Neural cell (in vitro differentiated cells): ENCODE measurements at regions not wholly inside any gene's neighbourhood (a gene's known extent, or its start where the extent isn't known, plus 50 kb on each side); places are given as distances from the start of the nearest gene placed in this dataset.

ENCODE experiments used
- CTCF ChIP-seq: fragments of 450-650 bp; IDR thresholded peaks from 2 replicates; pipeline ENCODE4 v1.5.1; 2014; ENCODE audit warnings: antibody characterized with exemption, mild to moderate bottlenecking, moderate library complexity; ENCODE audit not compliant: poor library complexity, severe bottlenecking
- EP300 ChIP-seq: fragments of 450-650 bp; conservative IDR thresholded peaks from 2 replicates; pipeline ENCODE4 v1.6.1; 2014; ENCODE audit warnings: antibody characterized with exemption, mild to moderate bottlenecking, moderate library complexity; ENCODE audit not compliant: poor library complexity, severe bottlenecking
- EZH2 ChIP-seq: fragments of 200-600, 300-800 bp; shearing (Covaris generic), sonication (generic); IDR thresholded peaks from 2 replicates; pipeline ENCODE4 v1.6.1; 2014; ENCODE audit warnings: antibody characterized with exemption, low read length, borderline replicate concordance, mild to moderate bottlenecking; ENCODE audit not compliant: insufficient read depth, poor library complexity, severe bottlenecking
- MXI1 ChIP-seq: fragments of 450-650 bp; conservative IDR thresholded peaks from 2 replicates; pipeline ENCODE4 v1.6.1; 2014; ENCODE audit warnings: antibody characterized with exemption, mild to moderate bottlenecking; ENCODE audit not compliant: poor library complexity, severe bottlenecking
- POLR2AphosphoS5 ChIP-seq: IDR thresholded peaks from 2 replicates; pipeline ENCODE4 v1.6.1; 2012
- RAD21 ChIP-seq: fragments of 450-650 bp; conservative IDR thresholded peaks from 2 replicates; pipeline ENCODE4 v1.6.1; 2014; ENCODE audit warnings: antibody characterized with exemption, mild to moderate bottlenecking, moderate library complexity
- REST ChIP-seq: IDR thresholded peaks from 2 replicates; pipeline ENCODE4 v1.6.1; 2012; ENCODE audit warnings: borderline replicate concordance
- SMC3 ChIP-seq: fragments of 450-650 bp; conservative IDR thresholded peaks from 2 replicates; pipeline ENCODE4 v1.6.1; 2014; ENCODE audit warnings: antibody characterized with exemption, mild to moderate bottlenecking, moderate library complexity; ENCODE audit not compliant: poor library complexity

DNA sequence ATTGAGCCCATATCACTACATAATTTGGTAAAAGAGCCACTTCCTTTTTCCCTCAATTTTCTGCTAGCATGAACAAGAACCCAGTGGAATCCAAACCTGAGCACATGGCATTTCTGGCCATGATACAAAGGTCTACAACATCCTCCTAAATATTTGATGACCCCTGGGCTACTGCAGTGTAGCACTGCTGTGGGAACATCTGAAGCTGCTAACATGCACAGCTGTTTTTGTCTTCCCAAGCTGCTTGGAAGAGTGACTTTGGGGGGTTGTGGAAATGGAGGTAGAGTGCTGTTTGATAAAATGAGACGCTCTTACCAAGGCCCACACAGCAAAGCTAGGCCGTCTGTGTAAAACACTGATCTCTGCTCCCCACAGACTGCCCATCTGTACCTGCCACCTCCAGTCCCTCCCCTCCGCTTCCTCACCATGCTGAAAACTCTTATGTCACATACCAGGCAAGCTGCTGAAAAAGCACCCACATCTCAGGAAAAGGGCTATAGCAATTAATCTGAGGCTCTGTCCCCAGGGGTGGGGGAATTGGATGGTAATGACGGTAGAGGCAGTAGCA lies 197.2 kb upstream of the HNRNPA3 start:
- no peak for TF ChIP-seq RAD21
- no peak for TF ChIP-seq MXI1
- TF ChIP-seq CTCF: no peak
- no peak for TF ChIP-seq SMC3
- TF ChIP-seq REST: no peak
- no peak for TF ChIP-seq POLR2AphosphoS5
- TF ChIP-seq EP300: no peak
- no peak for TF ChIP-seq EZH2
